ENCODE measurements at regions not wholly inside any gene's neighbourhood (a gene's known extent, or its start where the extent isn't known, plus 50 kb on each side); places are given as distances from the start of the nearest gene placed in this dataset.

DNA sequence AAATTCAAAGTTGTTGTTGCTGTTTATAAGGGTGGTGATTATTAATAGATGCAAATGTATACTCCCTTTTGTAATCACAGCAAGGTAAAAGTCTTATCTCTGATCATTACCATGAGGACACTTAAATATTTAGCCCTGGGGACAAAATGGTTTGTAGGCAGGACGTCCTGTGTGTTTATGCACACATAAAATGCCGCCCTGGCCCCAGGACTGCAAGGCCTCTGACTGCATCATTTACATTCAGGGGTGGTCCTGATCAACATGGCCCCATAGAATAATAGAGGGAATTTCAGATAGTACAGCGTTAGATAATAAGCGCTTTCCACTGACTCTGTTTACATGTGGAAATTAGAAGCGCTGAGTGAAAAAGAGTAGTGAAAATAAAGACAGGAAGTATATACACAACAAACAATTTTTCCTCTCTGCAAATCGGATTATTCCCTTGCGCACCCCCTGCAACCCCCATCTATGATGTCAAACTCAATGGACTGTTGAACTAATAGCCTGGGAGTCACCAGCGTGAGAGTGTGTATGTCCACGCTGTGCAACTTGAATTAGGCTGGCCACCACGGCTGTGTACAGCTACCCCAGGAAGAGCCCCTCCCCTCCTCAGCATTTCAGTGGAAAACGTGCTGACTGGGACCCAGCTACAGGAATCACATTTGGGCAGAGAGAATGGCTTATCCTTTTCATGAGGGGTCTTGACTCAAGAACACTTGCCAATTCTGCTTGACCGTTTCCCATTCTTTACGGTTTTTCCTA is 291.5 kb downstream of the SOX11 start:
- TF ChIP-seq, protein P1, sequence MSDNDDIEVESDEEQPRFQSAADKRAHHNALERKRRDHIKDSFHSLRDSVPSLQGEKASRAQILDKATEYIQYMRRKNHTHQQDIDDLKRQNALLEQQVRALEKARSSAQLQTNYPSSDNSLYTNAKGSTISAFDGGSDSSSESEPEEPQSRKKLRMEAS (IDR thresholded peaks at IDR 0.05): no peak
- TF ChIP-seq POLR2AphosphoS5 (IDR thresholded peaks at IDR 0.05; ENCODE audit: low read depth, low read length) (no peak), POLR2A (IDR thresholded peaks at IDR 0.05; ENCODE audit: borderline replicate concordance, extremely low read depth, insufficient read depth, insufficient read length) (no peak), EZH2phosphoT487 (IDR thresholded peaks at IDR 0.05; ENCODE audit: borderline replicate concordance) (no peak)
- TF ChIP-seq, protein P2, sequence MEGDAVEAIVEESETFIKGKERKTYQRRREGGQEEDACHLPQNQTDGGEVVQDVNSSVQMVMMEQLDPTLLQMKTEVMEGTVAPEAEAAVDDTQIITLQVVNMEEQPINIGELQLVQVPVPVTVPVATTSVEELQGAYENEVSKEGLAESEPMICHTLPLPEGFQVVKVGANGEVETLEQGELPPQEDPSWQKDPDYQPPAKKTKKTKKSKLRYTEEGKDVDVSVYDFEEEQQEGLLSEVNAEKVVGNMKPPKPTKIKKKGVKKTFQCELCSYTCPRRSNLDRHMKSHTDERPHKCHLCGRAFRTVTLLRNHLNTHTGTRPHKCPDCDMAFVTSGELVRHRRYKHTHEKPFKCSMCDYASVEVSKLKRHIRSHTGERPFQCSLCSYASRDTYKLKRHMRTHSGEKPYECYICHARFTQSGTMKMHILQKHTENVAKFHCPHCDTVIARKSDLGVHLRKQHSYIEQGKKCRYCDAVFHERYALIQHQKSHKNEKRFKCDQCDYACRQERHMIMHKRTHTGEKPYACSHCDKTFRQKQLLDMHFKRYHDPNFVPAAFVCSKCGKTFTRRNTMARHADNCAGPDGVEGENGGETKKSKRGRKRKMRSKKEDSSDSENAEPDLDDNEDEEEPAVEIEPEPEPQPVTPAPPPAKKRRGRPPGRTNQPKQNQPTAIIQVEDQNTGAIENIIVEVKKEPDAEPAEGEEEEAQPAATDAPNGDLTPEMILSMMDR (IDR thresholded peaks at IDR 0.05 in 2 of 3, conservative IDR thresholded peaks at IDR 0.05 in 1 of 3; ENCODE audit: borderline replicate concordance in 1 of 3, insufficient read depth in 1 of 3, low read depth in 2 of 3, low read length in 2 of 3): no peak

Data from HCT116 (cell line).